ENCODE measurements at regions not wholly inside any gene's neighbourhood (a gene's known extent, or its start where the extent isn't known, plus 50 kb on each side); places are given as distances from the start of the nearest gene placed in this dataset.
"Not testable (repeated sequence)": the region's sequence is repeated elsewhere in the genome, so short reads cannot be mapped to it uniquely, and the experiment has no call there.

DNA sequence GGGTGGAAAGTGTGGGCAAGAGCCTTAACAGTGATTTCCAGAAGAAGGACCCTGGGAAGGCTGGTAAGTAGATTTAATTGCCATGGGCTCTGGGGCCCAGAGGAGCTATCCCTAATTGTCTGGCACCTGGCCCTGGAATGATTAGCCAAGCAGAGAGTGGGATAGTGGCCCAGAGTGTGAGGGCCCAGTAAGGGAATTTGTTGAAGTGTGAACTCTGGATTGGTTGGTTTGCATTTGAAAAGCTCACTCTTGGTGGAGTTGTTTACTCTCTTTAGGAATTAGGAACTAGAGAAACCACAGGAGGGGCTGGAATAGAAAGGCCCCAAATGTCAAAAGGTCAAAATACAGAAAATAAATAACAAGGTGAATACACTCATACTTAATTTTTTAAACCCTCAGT, 207.1 kb downstream of the GABRG2 start:
- no peaks in the 10 kb centered on the region for H3K79me2 ChIP-seq
- H4K20me1 ChIP-seq (ENCODE audit: insufficient read depth, poor library complexity, severe bottlenecking), result no peaks in the 10 kb centered on the region
- H2AFZ ChIP-seq, result no peak overlapping the region
- no peak overlapping the region for H3K4me3 ChIP-seq
- H3K9me2 ChIP-seq (replicated peaks; ENCODE audit: insufficient read depth), result no peaks in the 10 kb centered on the region
- TF ChIP-seq, protein P1, sequence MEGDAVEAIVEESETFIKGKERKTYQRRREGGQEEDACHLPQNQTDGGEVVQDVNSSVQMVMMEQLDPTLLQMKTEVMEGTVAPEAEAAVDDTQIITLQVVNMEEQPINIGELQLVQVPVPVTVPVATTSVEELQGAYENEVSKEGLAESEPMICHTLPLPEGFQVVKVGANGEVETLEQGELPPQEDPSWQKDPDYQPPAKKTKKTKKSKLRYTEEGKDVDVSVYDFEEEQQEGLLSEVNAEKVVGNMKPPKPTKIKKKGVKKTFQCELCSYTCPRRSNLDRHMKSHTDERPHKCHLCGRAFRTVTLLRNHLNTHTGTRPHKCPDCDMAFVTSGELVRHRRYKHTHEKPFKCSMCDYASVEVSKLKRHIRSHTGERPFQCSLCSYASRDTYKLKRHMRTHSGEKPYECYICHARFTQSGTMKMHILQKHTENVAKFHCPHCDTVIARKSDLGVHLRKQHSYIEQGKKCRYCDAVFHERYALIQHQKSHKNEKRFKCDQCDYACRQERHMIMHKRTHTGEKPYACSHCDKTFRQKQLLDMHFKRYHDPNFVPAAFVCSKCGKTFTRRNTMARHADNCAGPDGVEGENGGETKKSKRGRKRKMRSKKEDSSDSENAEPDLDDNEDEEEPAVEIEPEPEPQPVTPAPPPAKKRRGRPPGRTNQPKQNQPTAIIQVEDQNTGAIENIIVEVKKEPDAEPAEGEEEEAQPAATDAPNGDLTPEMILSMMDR (IDR thresholded peaks at IDR 0.05; ENCODE audit: poor library complexity), result no peak
- no peak for TF ChIP-seq EZH2phosphoT487 (IDR thresholded peaks at IDR 0.05; ENCODE audit: low read depth, severe bottlenecking, unreplicated experiment)
- TF ChIP-seq EZH2 (IDR thresholded peaks at IDR 0.05; ENCODE audit: borderline replicate concordance), result no peak
- H3K4me2 ChIP-seq, result no peak overlapping the region
- no peak for DNase-seq (ENCODE audit: low spot score)
- no peaks in the 10 kb centered on the region for H3K4me1 ChIP-seq (ENCODE audit: insufficient read depth)
- no peaks in the 10 kb centered on the region for H3K36me3 ChIP-seq (replicated peaks; ENCODE audit: insufficient read depth, low read depth)
- H3K9me3 ChIP-seq (ENCODE audit: low read depth), result no peaks in the 10 kb centered on the region
- no peak overlapping the region for H3K27ac ChIP-seq
- no peaks in the 10 kb centered on the region for H3K27me3 ChIP-seq

DNA sequence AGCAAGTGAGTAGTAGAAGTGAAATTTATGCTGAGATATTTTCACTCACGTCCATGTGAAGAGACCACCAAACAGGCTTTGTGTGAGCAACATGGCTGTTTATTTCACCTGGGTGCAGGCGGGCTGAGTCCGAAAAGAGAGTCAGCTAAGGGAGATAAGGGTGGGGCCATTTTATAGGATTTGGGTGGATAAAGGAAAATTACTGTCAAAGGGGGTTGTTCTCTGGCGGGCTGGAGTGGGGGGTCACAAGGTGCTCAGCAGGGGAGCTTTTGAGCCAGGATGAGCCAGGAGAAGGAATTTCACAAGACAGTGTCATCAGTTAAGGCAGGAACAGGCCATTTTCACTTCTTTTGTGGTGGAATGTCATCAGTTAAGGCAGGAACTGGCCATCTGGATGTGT, 207.8 kb downstream of the GABRG2 start:
- not testable (repeated sequence) for H3K36me3 ChIP-seq (replicated peaks; ENCODE audit: insufficient read depth, low read depth); H3K27me3 ChIP-seq; DNase-seq (ENCODE audit: low spot score); H3K4me1 ChIP-seq (ENCODE audit: insufficient read depth); H3K9me2 ChIP-seq (replicated peaks; ENCODE audit: insufficient read depth); H3K4me2 ChIP-seq; H3K79me2 ChIP-seq; H2AFZ ChIP-seq; H4K20me1 ChIP-seq (ENCODE audit: insufficient read depth, poor library complexity, severe bottlenecking); H3K9me3 ChIP-seq (ENCODE audit: low read depth); H3K27ac ChIP-seq; H3K4me3 ChIP-seq
- 65% methylated on average over 4 of the region's 4 CpGs for WGBS (ENCODE audit: low lambda C conversion rate, missing lambda C conversion rate)

DNA sequence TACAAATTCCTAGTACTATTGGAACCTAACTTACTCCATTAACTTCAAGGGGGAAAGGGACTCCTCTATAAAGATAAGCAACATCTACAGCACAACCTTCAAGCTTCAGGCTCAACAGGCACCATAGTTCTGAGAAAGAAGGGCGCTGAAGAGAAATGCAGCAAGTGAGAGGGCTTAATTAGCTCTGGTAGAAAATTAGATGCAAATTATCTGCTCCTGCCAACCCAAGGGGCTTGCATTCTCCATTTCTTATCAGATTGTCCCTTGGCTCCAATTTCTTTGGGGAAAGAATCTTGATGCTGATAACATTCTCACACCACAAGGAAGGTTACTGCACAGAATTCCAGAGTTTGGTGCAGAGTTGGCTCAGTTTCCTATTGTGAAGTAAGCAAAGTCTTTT, 214.6 kb downstream of the GABRG2 start:
- H4K20me1 ChIP-seq (ENCODE audit: insufficient read depth, poor library complexity, severe bottlenecking), result no peaks in the 10 kb centered on the region
- H3K9me2 ChIP-seq (replicated peaks; ENCODE audit: insufficient read depth), result no peaks in the 10 kb centered on the region
- no peak overlapping the region for H2AFZ ChIP-seq
- no peaks in the 10 kb centered on the region for H3K79me2 ChIP-seq
- H3K27ac ChIP-seq, result no peak overlapping the region
- no peak overlapping the region for H3K4me3 ChIP-seq
- H3K4me2 ChIP-seq, result no peak overlapping the region
- WGBS (ENCODE audit: low lambda C conversion rate, missing lambda C conversion rate), result 56% methylated on average over 1 of the region's 1 CpG
- H3K36me3 ChIP-seq (replicated peaks; ENCODE audit: insufficient read depth, low read depth), result no peaks in the 10 kb centered on the region
- no peaks in the 10 kb centered on the region for H3K4me1 ChIP-seq (ENCODE audit: insufficient read depth)
- H3K9me3 ChIP-seq (ENCODE audit: low read depth), result no peaks in the 10 kb centered on the region
- H3K27me3 ChIP-seq, result no peaks in the 10 kb centered on the region
- no peak for DNase-seq (ENCODE audit: low spot score)
- TF ChIP-seq EZH2 (IDR thresholded peaks at IDR 0.05; ENCODE audit: borderline replicate concordance) (no peak), EZH2phosphoT487 (IDR thresholded peaks at IDR 0.05; ENCODE audit: low read depth, severe bottlenecking, unreplicated experiment) (no peak)
- TF ChIP-seq, protein P1 (IDR thresholded peaks at IDR 0.05; ENCODE audit: poor library complexity), result no peak

DNA sequence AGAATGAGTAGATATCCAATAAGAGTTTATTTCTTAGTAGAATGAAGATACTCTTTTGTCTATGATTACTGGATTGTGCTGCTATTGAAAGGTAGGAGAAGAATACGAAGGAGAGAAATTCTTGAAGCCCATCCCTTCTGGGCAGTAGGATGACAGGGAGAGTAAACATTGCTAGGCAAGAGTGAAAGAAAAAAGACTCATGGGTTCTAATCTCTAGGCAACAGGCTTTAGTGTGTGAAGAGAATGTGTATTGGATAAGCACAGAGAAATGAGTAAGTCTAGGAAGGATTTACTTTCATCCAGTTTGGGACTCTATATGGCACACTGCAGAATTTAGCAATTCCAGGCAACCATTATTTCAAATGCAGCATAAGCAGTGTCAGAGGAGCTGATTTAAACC, 216.0 kb downstream of the GABRG2 start:
- TF ChIP-seq, protein P1 (IDR thresholded peaks at IDR 0.05; ENCODE audit: poor library complexity), result no peak
- no peaks in the 10 kb centered on the region for H3K79me2 ChIP-seq
- H3K4me2 ChIP-seq, result no peak overlapping the region
- no peaks in the 10 kb centered on the region for H3K4me1 ChIP-seq (ENCODE audit: insufficient read depth)
- no peaks in the 10 kb centered on the region for H3K36me3 ChIP-seq (replicated peaks; ENCODE audit: insufficient read depth, low read depth)
- no peak overlapping the region for H3K27ac ChIP-seq
- H4K20me1 ChIP-seq (ENCODE audit: insufficient read depth, poor library complexity, severe bottlenecking), result no peaks in the 10 kb centered on the region
- no peaks in the 10 kb centered on the region for H3K27me3 ChIP-seq
- DNase-seq (ENCODE audit: low spot score), result no peak
- no peak overlapping the region for H2AFZ ChIP-seq
- 0% methylated on average over 1 of the region's 1 CpG for WGBS (ENCODE audit: low lambda C conversion rate, missing lambda C conversion rate)
- H3K4me3 ChIP-seq, result no peak overlapping the region
- no peaks in the 10 kb centered on the region for H3K9me3 ChIP-seq (ENCODE audit: low read depth)
- no peaks in the 10 kb centered on the region for H3K9me2 ChIP-seq (replicated peaks; ENCODE audit: insufficient read depth)
